Neural crest cell (in vitro differentiated cells): ENCODE measurements at regions not wholly inside any gene's neighbourhood (a gene's known extent, or its start where the extent isn't known, plus 50 kb on each side); places are given as distances from the start of the nearest gene placed in this dataset.

Experiments used
- DNase-seq: peaks from one replicate; pipeline ENCODE4 v3.0.0; 2021; ENCODE audit warnings: low read depth, mixed read lengths, low spot score
- H3K27ac Mint-ChIP-seq: one replicate; pipeline ENCODE4 v1.8.0; 2021; ENCODE audit warnings: mild to moderate bottlenecking, mixed read lengths; ENCODE audit not compliant: unreplicated experiment
- H3K27me3 Mint-ChIP-seq: 2 replicates; pipeline ENCODE4 v1.8.0; 2021; ENCODE audit warnings: low read depth, mild to moderate bottlenecking, mixed read lengths
- H3K36me3 Mint-ChIP-seq: 2 replicates; pipeline ENCODE4 v1.8.0; 2021; ENCODE audit warnings: low read depth, mild to moderate bottlenecking, mixed read lengths
- H3K4me1 Mint-ChIP-seq: 2 replicates; pipeline ENCODE4 v1.8.0; 2021; ENCODE audit warnings: mixed read lengths
- H3K4me3 Mint-ChIP-seq: one replicate; pipeline ENCODE4 v1.8.0; 2021; ENCODE audit warnings: mild to moderate bottlenecking, mixed read lengths
- H3K9me3 Mint-ChIP-seq: 2 replicates; pipeline ENCODE4 v1.8.0; 2021; ENCODE audit warnings: mixed read lengths
- CTCF ChIP-seq: fragments of 200-600 bp; sonication (generic); conservative IDR thresholded peaks from 2 replicates; pipeline ENCODE4 v1.5.0; 2021; ENCODE audit warnings: antibody characterized with exemption, mild to moderate bottlenecking

GRCh38 chr3:146658841-146659240 lies 53.7 kb upstream of the PLSCR5 start:
- no peak for DNase-seq
- H3K27ac Mint-ChIP-seq = no peak overlapping the region
- H3K9me3 Mint-ChIP-seq = no peaks in the 10 kb centered on the region
- H3K4me1 Mint-ChIP-seq = peaks cover 9% of the 10 kb centered on the region
- no peak overlapping the region for H3K4me3 Mint-ChIP-seq
- no peak for TF ChIP-seq CTCF
- H3K27me3 Mint-ChIP-seq = no peaks in the 10 kb centered on the region
- no peaks in the 10 kb centered on the region for H3K36me3 Mint-ChIP-seq

GRCh38 chr3:146655333-146655996 lies 50.3 kb upstream of the PLSCR5 start:
- peaks cover 9% of the 10 kb centered on the region for H3K4me1 Mint-ChIP-seq
- no peaks in the 10 kb centered on the region for H3K9me3 Mint-ChIP-seq
- H3K27ac Mint-ChIP-seq = peak overlapping the region; percentile 69
- DNase-seq = no peak
- no peaks in the 10 kb centered on the region for H3K36me3 Mint-ChIP-seq
- H3K27me3 Mint-ChIP-seq = no peaks in the 10 kb centered on the region
- no peak for TF ChIP-seq CTCF
- no peak overlapping the region for H3K4me3 Mint-ChIP-seq
